Left kidney (tissue), 1 donor: ENCODE measurements at regions not wholly inside any gene's neighbourhood (a gene's known extent, or its start where the extent isn't known, plus 50 kb on each side); places are given as distances from the start of the nearest gene placed in this dataset.

Source experiments
- DNase-seq: peaks from one replicate; pipeline ENCODE4 v3.0.0-alpha.2; 2013

DNA sequence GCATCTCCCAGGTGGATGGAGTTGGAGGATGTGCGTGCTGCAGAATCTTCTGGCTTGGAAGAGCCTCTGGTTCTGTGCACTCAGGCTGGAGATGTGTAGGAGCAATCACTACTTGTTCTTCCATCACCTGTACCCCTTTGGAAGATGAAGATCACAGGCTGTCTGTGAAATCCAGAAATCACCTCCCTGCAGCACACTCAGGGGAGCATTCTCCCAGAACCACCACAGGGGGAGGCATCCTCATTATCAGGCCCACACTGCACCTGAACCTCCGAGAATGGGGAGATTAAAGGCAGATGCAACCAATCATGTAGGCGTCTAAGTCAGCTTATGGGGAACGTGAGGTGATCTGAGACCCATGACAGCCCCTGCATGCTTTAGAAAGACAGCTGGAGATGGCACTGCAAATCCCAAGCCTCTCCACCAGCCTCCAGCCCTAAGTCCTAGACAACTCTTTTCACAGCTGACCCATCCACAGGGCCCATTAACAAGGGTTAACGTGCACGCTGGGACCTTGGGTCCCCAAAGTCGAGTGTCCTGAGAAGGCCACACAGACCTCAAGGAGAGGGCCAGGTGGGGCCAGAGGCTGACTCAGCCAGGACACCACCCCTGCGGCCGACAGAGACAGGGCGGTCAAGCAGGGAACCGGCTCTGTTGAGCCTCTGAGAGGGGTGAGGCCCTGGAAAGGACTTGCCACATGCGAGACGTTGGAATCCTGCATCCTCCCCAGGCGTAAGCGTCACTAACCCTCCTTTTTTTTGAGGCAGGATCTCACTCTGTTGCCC is 314.9 kb downstream of the EIPR1 start:
- no peak for DNase-seq

DNA sequence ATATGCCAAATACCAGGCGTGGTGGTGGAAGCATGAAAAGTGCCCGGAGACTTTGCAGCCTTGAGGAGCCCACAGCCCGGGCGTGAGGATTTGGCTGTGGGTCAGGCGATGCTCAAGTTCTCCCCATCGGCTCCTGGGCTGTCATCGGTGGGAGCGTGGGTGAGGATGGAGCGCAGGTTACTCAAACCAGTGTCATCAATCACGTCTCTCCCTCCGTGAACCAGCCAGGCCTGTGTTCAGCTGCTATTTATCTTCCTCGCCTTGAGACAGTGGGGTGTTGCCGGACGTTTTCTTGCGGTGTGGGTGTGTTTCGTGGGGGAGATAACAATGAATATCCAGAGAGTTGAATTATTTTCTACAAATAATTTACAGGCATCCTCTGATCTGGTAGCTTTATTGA is 317.6 kb downstream of the EIPR1 start:
- DNase-seq, result no peak

DNA sequence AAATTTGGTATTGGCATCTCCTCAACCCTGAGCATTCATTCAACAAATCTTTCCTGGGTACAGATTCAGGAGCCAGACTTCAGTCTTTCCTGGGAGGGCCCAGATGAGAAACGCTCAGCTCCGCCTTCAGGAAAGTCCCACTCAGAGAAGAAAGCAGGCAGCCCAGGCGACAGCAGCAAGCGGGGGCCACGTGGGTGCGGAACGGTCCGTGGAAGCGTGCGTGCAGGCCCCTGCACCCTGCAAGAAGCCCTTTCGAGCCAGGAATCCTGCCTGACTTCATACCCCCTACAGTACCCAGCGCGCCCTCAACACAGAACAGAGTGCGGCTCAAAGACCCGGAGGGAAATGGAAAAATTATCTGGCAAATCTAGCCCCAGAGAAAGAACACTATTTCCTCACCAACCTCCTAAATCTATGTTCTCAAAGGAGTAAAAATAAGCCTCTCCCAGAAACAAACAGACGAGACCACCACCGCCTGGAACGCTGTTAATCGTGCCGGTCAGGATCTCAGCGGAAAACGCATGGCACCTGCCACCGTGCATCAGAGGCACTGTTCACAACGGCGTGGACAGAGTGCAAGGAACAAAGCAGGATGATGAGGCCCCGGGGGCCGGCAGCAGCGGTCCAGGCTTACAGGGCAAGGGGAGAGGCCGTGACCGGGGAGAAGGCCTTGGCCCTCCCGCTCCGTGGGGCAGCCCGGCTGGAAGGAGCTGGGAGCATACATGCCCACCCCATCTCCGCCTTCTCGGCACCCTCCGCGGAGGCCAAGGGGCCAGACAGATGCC is 318.3 kb downstream of the EIPR1 start:
- no peak for DNase-seq

DNA sequence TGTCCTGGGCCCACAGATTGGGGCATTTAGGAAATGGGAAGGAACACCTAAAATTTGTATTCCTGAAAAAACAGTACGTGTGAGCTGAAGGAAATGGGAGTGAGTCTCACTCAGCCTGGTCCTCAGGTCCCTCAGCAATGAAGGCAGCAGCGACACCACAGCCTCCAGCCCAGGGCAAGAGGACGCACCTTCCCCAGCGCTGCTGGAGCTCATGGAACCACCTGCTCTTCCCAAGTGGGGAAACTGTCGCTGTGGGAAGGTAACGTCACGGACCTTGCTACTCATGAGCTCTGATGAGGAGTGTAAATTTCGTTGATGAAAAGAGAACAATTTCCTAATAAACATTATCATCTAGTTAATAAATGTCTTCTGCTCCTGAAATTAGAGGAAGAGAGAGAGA is 323.6 kb downstream of the EIPR1 start:
- DNase-seq, result no peak

DNA sequence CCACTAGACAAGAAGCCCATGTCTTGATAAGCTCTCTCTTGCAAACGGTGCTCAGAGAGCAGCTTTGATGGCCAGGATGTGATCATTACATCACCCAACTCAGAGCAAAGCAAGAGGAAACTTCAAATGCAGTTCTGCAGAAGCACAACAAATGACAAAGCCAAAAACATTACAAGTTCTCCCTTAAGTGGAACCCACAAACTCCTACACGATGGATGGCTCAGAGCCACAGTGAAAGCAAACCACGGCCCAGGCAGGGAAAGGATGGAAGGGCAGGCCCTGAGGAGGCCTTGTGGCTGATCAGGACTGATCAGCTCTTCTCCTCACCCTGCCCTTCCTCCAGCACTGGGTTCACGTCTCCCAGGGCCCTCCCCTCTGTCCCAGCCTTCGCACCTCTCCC is 326.4 kb downstream of the EIPR1 start:
- no peak for DNase-seq

DNA sequence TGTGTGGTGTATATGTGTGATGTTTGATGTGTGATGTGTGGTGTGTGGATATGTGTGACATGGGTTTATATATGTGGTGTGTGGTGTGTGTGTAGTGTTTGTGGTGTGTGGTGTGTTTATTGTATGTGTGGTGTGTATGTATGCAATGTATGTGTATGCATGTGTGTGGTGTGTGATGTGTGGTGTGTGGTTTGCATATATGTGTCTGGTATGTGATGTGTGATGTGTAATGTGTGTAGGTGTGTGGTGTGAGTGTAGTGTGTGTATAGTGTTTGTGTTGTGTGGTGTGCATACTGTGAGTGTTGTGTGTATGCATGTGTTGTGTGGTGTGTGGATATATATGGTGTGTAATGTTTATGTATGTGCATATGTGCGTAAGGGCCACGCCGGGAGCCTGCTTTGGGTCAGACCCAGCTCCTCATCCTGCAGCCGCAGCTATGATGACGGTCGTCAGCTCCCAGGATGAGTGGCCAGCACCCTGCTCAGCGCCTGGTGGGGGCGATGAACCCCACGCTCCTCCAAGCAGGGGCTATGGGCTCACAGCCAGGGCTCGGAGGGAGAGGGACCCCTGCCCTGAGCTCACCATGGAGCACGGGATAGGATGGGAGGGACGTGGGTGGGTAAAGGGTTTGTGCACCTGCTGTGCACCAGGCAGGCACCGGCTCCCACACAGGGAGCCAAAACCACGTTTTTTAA is 331.3 kb downstream of the EIPR1 start:
- DNase-seq, result no peak

DNA sequence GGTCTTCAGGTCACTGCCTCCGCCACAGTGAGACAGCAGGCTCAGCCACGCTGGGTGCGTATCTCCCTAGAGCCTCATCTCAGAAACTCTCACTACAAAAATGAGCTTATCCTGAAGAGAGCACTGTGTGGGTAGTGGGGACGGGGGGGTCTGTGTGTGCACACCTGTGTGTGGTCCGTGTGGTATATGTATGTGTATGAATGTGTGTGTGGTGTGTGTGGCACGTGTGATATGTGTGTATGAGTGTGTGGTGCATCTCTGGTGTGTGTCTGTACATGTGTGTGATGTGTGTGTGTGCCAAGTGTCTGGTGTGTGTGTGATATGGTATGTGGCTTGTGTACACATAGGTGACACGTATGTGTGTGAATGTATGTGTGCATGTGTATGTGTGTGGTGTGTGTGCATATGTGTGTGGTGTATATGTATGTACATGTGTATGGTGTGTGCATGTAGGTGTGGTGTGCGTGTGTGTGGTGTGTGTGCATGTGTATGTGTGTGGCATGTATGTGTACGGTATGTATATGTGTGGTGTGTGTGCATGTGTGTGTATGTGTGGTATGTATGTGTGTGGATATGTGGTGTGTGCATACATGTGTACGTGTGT is 332.2 kb downstream of the EIPR1 start:
- no peak for DNase-seq

DNA sequence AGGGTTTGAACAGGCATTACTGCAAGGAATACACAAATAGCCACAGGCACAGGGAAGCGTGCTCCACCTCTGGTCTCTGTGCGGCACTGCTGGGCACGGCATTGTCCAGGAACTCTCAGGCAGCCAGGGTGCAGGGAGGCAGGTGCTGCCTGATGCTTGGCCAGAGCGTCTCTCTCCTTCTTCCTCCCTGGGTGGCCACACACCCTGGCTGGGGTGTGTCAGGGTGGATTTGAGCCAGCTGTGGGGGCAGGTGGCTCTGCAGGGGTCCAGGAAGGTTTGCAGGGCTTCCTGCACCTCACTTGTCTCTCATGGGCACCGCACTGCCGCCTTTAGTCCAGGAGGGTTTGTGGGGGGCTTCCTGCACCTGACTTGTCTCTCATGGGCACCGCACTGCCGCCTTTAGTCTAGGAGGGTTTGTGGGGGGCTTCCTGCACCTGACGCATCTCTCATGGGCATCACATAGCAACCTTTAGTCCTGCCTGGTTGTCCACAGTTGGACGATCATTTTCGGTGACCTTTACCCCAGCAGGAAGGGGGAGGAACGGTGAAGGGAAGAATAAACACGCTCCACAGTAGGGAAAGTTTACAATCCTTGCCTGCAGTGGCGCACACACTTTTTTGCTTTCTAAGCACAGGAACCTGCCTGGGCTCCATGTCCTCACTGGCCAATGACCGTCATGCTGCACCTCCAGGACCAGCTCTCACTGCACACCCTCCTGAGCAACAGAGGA is 332.9 kb downstream of the EIPR1 start:
- DNase-seq, result no peak

DNA sequence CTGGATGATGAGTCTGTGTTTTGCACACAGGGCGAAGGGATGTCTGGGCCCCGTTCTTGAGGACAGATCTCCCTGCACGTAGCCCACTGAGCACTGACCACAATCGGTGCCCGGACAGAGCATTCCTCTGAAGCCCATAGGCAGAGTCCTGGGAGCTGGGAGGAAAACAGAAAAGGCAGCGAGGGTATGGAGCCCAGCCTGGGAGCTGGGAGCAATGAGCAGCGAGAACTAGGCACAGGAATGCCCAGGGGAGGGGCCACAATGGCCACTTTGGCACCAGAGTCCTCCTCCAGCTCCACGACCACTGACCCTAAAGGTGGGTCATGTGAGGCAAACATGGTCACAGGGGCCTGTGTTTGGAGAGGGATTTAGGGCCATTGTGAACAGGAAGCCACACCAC is 333.9 kb downstream of the EIPR1 start:
- no peak for DNase-seq

DNA sequence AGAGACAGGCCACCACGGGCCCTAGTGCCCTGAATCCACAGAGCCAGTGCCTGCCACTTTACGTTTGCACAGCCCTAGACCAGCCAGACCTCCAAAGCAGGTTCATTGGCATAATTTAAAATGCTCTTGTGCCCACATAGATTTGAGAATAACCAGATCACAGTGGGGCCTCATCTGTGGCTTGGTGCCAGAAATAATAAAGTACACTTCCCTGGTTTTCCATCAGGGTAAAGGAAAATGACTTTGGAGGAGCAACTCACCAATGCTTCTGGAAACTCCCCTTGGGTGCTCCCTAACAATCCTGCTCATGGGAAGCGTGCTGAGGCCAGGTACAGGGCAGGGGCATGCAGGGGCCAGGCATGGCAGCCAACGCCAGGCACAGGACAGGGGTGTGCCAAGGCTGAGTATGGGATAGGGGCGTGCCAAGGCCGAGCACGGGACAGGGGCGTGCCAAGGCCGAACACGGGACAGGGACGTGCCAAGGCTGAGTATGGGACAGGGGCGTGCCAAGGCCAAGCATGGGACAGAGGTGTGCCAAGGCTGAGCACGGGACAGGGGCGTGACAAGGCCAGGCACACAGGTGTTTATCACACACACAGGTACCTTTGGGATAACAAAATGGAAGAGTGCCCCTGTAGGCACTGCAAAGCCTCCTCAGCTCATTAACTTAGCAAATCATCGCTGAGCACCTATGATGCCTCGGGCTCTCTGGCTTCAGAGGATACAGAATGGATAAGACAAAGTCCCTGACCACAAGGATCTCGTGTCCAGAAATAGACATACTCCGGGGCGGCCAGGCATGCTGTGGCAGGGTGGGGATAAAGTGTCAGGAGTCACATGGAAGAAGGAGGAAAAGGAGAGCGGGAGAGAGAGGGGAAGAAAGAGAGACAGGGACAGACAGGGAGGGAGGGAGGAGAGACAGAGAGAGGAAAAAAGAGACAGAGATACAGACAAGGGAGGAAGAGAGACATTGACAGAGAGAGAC is 334.7 kb downstream of the EIPR1 start:
- DNase-seq, result no peak

DNA sequence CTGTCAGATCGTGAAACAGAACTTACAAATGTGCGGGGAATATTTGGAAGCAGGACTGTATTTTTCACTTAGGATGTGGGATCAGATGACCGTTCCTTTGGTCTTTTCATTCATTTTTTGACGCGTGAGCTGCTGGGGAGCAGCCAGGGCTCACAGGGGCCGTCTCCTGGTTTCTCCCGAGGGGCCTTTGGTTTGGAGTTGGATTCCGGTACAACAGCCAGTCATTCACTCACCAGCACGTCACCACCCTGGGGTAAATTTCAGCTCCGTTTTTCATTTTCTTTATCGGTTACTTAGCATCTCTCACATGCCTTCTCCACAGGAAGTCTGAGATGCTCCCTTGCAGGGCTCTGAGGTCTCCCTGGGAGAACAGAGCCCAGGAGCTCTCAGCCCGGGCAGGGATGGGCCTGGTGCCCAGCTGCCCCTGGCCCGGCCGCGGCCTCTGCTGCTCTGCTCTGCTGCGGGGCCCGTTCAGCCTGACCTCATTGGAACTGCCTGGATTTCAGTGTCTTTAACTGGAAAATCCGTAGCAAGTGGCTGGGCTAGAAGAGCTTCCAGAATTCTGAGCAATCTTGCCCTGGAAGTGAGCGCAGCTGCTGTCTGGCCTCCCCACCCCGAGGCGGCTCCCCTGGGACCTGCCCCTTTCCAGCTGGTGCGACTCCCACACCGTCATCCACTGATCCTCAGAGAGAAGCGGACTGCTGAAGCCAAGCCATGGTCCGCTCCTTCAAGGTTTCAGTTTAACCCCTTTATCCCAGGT is 335.6 kb downstream of the EIPR1 start:
- no peak for DNase-seq

DNA sequence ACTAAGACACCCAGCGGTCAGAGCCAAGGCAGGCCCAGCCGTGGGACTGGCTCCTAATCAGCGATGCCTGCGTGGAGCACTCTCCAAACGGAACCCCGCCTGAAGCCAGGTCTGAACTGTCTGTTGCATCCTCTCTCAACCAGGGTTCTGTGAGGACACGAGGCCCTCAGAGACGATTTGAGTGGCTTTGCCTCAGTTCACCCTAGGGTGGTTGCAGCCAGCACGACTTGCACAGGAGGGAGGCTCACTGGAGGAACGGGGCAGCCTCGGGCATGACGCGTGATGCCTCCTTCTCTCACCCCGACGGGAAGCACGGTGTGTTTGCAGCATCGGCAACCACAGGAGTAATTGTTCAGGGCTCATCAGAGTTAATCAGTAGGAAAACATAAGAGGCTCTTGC is 336.4 kb downstream of the EIPR1 start:
- no peak for DNase-seq

DNA sequence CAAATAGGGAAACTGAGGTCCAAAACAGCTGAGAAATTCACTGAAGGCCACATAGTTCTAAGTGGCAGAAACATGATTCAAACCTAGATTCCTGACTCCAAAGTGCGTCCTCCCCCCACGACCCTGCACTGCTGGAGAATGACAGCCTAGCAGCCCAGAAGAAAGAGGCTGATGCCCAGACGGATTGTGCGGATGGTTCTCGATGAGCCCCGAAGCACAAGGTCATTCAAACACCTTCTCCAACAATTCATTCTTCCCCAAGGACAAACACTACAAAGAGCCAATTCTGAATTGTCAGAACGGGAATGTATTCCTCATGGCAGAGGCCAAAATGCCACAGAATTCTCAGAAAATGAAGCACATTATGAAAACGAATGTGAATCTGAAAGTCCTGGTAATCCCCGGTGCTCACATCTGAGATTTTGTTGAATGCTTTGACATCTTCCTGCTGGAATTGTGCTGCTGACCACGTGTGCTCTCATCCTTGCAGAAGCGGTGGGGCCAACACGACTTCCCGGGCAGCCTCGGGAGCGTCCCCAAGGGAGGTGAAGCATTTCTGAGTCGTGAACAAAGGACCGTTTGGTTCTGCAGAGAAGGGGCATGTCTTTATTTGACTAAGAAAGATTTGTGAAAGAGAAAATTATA is 337.0 kb downstream of the EIPR1 start:
- no peak for DNase-seq

DNA sequence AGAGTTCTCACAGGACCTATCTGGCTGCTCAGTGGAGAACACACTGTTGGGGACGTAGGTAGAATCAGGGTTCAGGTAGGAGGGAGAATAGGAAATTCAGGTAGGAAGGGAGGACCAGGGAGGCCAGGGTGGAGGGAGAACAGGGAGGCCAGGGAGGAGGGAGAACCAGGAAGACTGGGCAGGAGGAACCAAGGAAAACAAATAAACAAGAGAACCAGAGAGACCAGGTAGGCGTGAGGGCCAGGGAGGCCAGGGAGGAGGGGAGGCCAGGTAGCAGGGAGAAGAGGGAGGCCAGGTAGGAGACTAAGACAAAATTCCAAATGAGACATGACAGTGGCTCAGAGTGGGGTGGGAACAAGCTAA is 337.6 kb downstream of the EIPR1 start:
- no peak for DNase-seq

DNA sequence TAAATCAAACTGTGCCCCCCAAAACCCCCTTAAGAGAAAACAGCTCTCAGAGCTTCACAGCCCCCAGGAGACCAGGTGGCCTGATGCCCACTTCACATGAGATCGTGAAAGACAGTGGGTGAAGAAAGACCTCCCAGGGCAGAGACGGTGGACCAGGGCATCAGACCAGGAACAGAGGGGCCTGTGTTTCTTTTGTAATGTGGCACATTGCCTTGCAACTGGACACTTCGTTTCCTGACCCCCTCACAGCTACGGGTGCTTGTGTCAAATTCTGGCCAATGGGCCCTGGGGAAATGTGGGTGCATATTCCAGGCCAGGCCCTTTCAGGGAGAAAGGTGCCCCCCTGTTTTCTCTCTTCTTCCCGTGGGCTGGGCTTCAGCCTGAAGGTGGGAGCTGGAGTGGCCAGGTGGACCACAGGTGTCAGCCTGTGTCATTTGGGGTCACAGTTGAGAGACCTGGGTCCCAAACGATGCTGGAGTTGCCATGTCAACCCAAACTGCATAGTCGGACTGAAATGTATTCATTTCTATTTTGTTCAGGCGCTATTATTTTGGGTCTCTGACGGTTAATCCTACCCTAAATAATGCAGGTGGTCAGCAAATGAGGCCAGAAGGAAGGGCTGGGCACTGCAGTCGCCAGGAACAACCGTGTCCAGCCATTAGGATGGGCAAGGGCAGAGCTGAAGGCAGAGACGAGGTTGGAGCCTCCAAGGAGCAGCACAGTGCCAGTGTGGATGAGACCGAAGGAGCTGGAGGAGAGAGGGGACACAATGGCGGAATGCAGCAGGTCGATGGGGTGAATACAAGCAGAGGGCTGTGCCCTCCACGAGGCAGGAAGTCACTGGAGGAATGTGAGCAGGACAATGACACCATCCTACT is 338.2 kb downstream of the EIPR1 start:
- no peak for DNase-seq

DNA sequence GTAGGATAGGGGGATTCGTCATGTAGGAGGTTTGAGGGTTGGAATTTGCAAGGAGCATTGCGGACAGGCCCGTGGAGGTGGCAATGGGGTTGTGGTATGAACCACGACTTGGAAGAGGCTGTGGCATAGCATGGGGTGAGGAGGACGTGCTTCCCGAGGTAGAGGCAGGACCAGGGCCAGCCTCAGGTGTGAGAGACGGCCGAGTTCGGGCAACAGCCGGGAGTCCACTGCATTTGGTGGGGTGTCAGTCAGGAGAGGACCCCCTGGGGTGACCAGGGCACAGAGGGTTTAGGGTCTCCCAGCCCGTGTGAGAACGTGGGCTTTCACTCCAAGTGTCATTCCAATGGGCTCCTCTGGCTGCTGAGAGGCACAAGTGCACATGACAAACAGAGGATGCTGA is 339.0 kb downstream of the EIPR1 start:
- DNase-seq, result no peak

DNA sequence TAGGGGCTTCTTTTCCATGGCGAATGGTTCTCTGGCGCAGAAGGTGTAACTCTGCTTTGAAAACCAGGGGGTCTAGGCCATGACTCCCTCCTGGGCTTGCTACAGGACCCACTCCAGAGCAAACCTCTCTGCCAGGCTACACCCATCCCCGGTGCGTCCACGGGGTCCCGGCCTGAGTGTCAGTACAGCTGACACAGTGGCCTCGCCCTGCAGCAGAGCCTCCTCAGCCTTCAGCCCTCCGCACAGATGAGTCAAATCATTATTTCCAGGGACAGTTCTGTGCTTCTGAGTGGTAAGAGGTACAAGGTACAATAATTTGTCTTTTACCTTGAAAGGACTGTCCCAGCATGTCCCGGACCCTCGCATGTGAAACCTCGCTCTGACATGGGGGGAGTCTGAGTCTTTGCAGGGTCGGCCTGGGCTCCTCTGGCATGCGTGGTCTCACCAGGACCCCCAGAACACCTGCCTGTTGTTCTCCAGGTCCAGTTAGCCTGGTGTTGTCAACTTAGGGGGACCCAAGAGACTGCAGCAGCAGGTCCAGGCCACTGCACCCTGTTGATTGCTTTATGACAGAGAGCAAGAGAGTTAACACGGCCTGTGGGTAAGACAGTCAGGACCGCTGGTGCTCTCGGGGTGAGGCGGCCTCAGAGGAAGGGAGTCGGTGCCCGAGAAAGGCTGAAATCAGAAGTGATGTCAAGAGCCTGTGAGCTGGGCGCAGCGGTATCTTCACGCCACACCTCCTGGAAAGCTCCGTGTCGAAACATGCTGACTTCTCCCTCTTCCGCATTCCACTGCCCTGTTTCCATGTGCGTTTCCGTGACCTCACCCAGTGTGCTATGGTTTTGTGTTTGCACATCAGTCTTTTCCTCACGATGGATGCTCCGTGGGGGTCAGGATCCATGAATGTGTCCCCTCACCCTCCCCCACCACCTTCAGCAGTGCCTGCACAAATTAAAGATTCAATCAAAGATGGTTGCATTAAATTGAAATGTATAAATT is 340.1 kb downstream of the EIPR1 start:
- no peak for DNase-seq
